Suprapubic skin (tissue), 4 donors: ENCODE measurements at regions not wholly inside any gene's neighbourhood (a gene's known extent, or its start where the extent isn't known, plus 50 kb on each side); places are given as distances from the start of the nearest gene placed in this dataset.
A peak's percentile ranks its signal among the peaks of the same experiment; 100 is the strongest.

ENCODE experiments used
- DNase-seq, 2 donors: peaks; one replicate each; pipeline ENCODE4 v3.0.0-alpha.2; 2019; ENCODE audit warnings: low spot score in 2 of 2
- H3K27ac ChIP-seq: fragments of 200-600 bp; sonication (generic); one replicate; pipeline ENCODE4 v1.5.1; 2019
- H3K27me3 ChIP-seq: fragments of 200-600 bp; sonication (generic); one replicate; pipeline ENCODE4 v1.5.1; 2019
- H3K36me3 ChIP-seq: fragments of 200-600 bp; sonication (generic); one replicate; pipeline ENCODE4 v1.5.1; 2019
- H3K4me1 ChIP-seq: fragments of 200-600 bp; sonication (generic); one replicate; pipeline ENCODE4 v1.5.1; 2019
- H3K4me3 ChIP-seq: fragments of 200-600 bp; sonication (generic); one replicate; pipeline ENCODE4 v1.5.1; 2019; ENCODE audit warnings: mild to moderate bottlenecking
- H3K9me3 ChIP-seq: fragments of 200-600 bp; sonication (generic); one replicate; pipeline ENCODE4 v1.5.1; 2019
- EP300 ChIP-seq: sonication (generic); formaldehyde crosslinking; IDR thresholded peaks from one replicate; pipeline ENCODE4 v1.6.1; 2017; ENCODE audit warnings: antibody characterized with exemption
- POLR2A ChIP-seq, 2 donors: fragments of 450-650 bp; IDR thresholded peaks; one replicate each; pipeline ENCODE4 v1.6.1; 2017; ENCODE audit warnings: antibody characterized with exemption in 2 of 2, mild to moderate bottlenecking in 2 of 2, moderate library complexity in 2 of 2
- POLR2AphosphoS5 ChIP-seq, 3 donors: sonication (generic); formaldehyde crosslinking; IDR thresholded peaks; one replicate each; pipeline ENCODE4 v1.6.1; 2017; ENCODE audit warnings: antibody characterized with exemption in 3 of 3
- WGBS: methylation state at CpG from one replicate; pipeline ENCODE4 v1.1.5; 2018; 5-methylcytosine and 5-hydroxymethylcytosine counted together
- TF ChIP-seq, protein P1 (sequence below), 2 donors: fragments of 200-600 bp in 1 of 2; fragments of 450-650 bp in 1 of 2; sonication (generic) in 1 of 2; IDR thresholded peaks; one replicate each; pipeline ENCODE4 v1.5.1; 2016 to 2019; ENCODE audit warnings: antibody characterized with exemption in 2 of 2, mild to moderate bottlenecking in 1 of 2, moderate library complexity in 1 of 2

DNA sequence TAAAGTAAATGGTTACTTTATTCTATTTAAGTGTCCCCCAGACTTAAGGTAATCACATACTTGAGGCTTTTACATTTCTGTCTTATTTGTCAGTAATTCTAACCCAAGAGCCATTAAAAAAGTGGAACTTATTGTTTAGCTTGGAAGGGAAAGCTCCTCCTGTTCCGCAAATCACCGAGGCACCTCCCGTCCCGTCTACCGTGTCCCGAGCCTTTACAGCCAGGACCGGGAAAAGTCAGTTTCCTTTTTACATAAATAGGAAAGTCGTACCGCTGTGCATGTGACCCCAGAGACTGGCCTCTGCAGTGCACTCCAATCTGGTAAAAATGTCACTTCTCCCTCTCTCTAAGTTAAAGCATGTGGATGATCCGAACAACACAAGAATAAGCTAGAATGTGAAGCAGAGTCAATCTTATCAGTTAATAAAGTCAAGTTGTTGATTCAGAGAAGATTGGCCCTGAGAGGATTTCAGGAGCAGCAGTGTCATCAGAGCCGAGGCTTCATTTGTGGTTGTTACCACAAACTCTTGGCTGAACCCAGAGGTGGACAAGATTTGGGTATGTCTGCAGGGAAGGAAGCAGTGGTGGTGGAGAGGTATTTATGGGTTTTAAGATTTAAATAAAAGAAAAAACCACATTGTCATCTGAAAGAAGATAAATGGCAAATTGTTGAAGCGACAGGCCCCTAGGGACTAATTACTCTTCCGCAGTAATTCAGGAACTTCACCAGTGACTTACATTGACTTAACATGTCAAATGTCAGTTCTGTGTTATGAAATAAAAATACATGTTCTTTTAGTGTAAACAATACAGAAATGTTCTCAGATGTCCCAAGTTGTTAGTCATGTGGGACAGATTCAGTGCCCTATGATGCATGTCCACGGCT is 316.6 kb upstream of the ZNF32 start:
- 51% methylated on average over 14 of the region's 14 CpGs for WGBS
- H3K9me3 ChIP-seq, result no peaks in the 10 kb centered on the region
- H3K4me3 ChIP-seq, result no peak overlapping the region
- DNase-seq, result no peak
- TF ChIP-seq, protein P1, sequence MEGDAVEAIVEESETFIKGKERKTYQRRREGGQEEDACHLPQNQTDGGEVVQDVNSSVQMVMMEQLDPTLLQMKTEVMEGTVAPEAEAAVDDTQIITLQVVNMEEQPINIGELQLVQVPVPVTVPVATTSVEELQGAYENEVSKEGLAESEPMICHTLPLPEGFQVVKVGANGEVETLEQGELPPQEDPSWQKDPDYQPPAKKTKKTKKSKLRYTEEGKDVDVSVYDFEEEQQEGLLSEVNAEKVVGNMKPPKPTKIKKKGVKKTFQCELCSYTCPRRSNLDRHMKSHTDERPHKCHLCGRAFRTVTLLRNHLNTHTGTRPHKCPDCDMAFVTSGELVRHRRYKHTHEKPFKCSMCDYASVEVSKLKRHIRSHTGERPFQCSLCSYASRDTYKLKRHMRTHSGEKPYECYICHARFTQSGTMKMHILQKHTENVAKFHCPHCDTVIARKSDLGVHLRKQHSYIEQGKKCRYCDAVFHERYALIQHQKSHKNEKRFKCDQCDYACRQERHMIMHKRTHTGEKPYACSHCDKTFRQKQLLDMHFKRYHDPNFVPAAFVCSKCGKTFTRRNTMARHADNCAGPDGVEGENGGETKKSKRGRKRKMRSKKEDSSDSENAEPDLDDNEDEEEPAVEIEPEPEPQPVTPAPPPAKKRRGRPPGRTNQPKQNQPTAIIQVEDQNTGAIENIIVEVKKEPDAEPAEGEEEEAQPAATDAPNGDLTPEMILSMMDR (IDR thresholded peaks at IDR 0.05), result no peak
- no peak for TF ChIP-seq POLR2AphosphoS5 (IDR thresholded peaks at IDR 0.05)
- TF ChIP-seq POLR2A (IDR thresholded peaks at IDR 0.05), result no peak
- no peak for TF ChIP-seq EP300
- peaks cover 9% of the 10 kb centered on the region for H3K4me1 ChIP-seq
- no peaks in the 10 kb centered on the region for H3K27me3 ChIP-seq
- H3K27ac ChIP-seq, result peak overlapping the region; percentile 50
- H3K36me3 ChIP-seq, result no peaks in the 10 kb centered on the region

DNA sequence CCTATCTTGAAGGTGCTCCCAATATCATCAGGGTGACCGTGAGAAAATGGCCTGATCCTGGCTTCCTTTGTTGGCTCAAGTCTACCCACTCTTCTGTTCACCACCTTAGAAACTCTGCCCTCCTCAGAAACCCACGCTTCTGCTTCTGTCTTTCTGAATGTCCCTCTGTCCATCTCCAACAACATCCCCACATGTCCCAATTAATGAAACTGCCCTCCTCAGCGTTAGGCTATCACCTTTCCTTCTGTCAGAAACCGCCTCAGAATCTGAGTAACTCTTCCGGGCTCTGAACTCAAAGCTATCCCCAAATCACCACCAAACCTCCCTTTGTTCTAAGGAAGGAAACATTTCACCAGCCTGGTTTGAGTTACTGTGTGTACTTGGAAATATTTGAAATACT is 315.8 kb upstream of the ZNF32 start:
- TF ChIP-seq, protein P1 (IDR thresholded peaks at IDR 0.05), result no peak
- TF ChIP-seq POLR2AphosphoS5 (IDR thresholded peaks at IDR 0.05), result no peak
- TF ChIP-seq POLR2A (IDR thresholded peaks at IDR 0.05), result no peak
- no peak for TF ChIP-seq EP300
- peak overlapping the region; percentile 50 for H3K27ac ChIP-seq
- peaks cover 9% of the 10 kb centered on the region for H3K4me1 ChIP-seq
- no peaks in the 10 kb centered on the region for H3K36me3 ChIP-seq
- 95% methylated on average over 5 of the region's 5 CpGs for WGBS
- no peak overlapping the region for H3K4me3 ChIP-seq
- no peak for DNase-seq
- no peaks in the 10 kb centered on the region for H3K9me3 ChIP-seq
- H3K27me3 ChIP-seq, result no peaks in the 10 kb centered on the region

DNA sequence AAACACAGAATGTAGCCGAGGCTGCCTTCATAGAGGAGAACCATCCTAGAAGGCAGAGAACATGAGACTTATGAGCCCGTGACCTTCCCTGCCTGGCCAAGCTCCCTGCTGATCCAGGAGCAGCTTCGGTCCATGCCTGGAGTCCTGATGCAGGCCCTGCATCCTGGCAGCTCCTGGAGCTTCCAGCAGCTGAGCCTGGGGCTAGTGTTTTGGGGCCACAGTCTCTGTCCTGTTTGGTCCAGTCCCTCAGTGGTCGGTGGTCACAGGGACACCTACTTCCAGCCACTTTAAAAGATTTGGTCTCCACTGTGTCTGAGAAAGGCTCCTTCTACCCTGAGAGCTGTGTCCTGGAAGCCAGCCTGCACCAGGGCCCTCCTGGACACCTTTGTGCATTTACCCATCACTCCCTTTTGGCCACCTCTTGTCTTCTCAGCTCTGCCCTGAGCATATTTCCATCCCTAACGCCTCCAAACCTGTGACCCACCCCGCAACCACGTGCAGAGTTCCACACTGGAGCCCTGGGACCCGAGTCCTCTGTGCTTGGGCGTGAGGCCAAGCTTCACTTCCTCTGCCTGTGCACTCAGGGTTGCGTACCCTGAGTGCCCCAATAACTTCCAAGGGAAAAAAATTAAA is 315.2 kb upstream of the ZNF32 start:
- H3K27me3 ChIP-seq, result no peaks in the 10 kb centered on the region
- H3K36me3 ChIP-seq, result no peaks in the 10 kb centered on the region
- no peak for DNase-seq
- TF ChIP-seq, protein P1 (IDR thresholded peaks at IDR 0.05), result no peak
- TF ChIP-seq POLR2A (IDR thresholded peaks at IDR 0.05), result no peak
- TF ChIP-seq POLR2AphosphoS5 (IDR thresholded peaks at IDR 0.05), result no peak
- 76% methylated on average over 8 of the region's 10 CpGs for WGBS
- H3K4me3 ChIP-seq, result no peak overlapping the region
- H3K27ac ChIP-seq, result peak overlapping the region; percentile 50
- H3K9me3 ChIP-seq, result no peaks in the 10 kb centered on the region
- H3K4me1 ChIP-seq, result peaks cover 9% of the 10 kb centered on the region

GRCh38 chr10:43963379-43963778 is 314.7 kb upstream of the ZNF32 start:
- DNase-seq, result no peak
- Histone ChIP-seq H3K27me3 (no peaks in the 10 kb centered on the region), H3K4me1 (peaks cover 9% of the 10 kb centered on the region), H3K9me3 (no peaks in the 10 kb centered on the region), H3K36me3 (no peaks in the 10 kb centered on the region), H3K27ac (no peak overlapping the region), H3K4me3 (no peak overlapping the region)
- WGBS, result 86% methylated on average over 1 of the region's 2 CpGs
- TF ChIP-seq, protein P1 (IDR thresholded peaks at IDR 0.05), result no peak
- TF ChIP-seq POLR2A (IDR thresholded peaks at IDR 0.05) (no peak), EP300 (no peak), POLR2AphosphoS5 (IDR thresholded peaks at IDR 0.05) (no peak)
